Stimulated activated CD8-positive, alpha-beta memory T cell treated with anti-CD3 and anti-CD28 coated beads, Interleukin-15, amount 100 ng/mL, for 1 hour (primary cell): ENCODE measurements at regions not wholly inside any gene's neighbourhood (a gene's known extent, or its start where the extent isn't known, plus 50 kb on each side); places are given as distances from the start of the nearest gene placed in this dataset.

Experiments
- DNase-seq: peaks from one replicate; pipeline ENCODE4 v3.0.0-alpha.2; 2020; ENCODE audit warnings: low read depth

- no peak for DNase-seq
These were observed 543.5 kb downstream of the BRD1 start for GRCh38 chr22:49284056-49284784.

DNA sequence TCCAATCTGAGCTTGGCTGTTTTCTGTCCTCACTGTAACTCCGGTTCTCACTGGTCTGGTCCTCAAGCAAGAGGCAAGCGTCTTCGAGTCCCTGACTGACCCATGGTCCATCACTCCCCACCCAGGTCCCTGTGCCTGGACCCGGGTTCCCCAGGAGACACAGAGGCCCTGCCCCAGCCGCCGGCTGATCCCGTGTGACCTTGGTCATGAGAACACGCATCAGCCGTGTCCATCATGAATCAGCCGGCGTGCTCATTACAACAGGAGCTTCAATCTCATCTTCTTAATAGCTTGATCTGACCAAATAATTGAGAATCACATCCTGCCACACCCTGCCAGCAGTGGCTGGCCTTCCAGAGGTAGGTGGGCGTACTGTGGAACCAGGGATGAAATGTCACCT lies 545.1 kb downstream of the BRD1 start:
- DNase-seq = no peak

DNA sequence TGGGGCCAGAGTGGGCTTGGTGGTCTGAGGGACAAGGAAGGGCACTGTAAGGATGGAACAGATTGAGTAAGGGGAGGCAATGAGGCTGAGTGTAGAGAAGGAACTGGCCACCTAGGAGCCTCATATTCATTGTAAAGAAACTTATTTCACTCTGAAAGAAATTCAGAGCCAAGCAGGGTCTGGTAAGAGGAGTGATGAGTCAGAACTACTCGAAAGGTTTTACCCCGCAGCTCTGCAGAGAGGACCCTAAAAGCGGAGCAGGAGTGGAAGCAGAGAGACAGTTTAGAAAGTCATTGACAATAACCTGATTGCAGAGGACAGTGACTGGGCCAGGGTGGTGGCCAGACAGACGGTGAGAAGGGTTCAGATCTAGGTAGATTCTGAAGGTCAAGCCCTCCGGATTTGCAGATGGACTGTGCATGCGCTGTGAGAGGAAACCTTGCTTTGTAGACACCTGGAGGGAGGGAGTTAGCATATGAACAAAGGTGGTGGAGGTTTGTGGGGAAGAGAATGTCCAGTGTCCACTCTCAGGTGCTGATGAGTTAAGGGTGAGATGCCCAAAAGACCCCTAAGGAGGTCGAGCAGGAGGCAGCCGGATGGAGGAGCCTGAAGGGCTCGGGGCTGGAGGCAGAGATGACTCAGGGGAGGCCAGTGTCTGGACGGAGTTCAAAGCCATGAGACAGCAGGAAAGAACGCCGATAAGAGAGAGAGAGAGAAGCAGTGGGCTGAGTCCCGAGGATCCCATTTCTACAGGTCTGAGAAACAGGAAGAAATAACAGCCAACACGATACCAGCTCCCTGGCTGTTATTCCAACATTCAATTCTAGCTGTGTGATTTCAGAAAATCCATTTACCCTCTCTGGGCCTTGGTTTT lies 546.0 kb downstream of the BRD1 start:
- no peak for DNase-seq

DNA sequence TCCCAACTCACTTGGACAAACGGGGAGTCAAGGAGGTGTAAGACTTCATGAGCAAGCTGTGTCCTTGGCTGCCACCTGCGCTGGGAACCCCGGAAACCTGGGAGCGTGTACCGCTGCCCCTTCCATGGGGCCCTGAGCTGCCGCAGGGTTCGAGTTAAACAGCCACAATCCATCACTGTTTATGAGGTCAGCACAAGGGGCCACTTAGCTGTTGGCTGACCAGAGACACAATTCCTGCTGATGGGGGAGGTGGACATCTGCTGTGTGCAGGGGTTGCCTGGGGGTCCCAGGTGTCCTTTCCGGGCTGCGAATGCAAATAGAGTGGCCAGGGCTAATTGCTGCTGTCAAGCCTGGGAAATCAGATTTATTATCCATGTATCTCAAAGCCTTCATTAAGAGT lies 549.3 kb downstream of the BRD1 start:
- DNase-seq = no peak

DNA sequence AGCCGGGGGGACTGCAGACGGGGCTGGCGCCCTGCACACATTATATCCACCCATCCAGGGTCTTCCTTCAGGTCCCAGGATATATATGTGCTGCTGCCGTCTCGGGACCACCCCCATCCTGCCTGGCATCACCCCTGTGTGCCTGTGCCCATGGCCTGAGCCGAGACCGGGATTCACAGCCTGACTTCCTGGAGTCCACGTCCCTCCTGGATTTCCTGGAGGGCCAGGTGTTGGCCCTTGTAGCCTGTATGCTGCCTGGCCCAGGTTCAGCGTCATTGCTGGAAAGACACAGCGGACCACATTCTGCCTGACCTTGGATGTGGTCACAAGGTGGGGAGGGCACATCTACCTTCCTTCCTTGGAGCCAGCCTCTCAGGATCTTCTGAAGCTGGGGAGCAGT lies 551.1 kb downstream of the BRD1 start:
- DNase-seq = no peak

DNA sequence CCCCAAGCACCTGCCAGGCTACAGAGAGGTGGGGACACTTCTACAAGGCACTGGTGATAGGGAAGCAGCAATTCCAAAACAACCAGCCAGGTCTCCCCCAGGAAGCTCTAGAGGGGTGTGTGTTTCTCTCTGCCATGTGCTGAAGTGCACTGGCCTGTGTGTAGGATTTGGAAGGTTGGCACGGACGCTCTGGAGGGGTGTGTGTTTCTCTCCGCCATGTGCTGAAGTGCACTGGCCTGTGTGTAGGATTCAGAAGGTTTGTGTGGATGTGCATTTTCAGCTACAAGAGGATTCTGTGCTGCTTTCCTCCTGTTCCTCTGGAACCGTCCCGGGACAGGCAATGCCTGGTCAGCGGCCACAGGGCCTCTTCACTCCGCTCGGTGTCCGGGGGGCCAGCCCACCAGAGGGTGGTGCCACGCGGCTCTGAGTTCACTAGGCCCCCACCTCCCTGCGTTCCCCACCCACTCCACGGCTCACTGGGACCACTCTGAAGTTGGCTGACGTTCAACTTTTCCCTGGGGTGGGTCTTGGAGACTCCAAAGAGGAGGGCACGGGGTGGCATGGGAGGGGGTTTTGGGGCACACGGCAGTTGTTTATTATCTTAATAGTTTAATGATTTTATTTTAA lies 552.8 kb downstream of the BRD1 start:
- DNase-seq = no peak

DNA sequence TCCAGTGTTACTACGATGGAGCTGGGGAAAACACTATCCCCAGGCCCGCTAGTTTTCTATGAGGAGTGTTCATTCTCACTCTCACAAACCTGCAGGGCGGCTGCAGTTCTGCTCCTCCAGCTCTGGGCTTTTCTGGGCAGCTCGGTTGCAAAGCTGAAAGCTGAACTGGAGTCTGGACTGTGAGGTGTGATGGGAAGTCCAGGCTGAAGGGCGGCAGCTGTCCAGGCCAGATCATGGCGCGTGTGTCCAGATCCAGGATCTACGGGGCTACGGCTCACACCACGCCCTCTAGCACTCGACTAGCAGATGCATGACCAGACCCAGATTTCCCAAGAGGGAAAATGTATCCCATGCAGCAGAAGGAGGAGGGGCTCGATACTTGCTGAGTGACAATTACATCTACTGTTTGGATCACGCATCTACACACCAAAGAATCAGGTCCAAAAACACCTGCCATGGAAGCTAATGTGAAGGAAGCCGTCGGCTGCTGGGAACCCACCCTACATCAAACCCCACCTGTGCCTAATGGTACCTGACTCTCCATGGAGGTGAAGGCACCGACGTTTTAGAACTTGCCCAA lies 555.0 kb downstream of the BRD1 start:
- no peak for DNase-seq

DNA sequence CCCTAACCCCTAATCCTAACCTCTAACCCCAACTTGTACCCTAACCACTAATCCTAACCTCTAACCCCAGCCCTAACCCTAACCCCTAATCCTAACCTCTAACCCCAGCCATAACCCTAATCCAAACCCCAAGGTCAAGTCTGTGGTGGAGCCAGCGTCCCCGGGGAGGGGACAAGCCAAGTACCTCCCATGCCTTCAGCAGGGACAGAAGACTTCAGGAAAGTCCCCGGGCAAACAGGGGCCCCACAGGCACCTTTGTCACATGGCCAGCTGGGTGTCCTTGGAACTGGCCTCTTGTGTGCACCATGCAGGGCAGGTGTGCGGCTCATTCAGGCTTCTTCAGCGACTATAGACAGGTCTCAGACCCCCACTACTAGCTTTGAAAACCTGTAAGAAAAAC lies 555.8 kb downstream of the BRD1 start:
- no peak for DNase-seq

DNA sequence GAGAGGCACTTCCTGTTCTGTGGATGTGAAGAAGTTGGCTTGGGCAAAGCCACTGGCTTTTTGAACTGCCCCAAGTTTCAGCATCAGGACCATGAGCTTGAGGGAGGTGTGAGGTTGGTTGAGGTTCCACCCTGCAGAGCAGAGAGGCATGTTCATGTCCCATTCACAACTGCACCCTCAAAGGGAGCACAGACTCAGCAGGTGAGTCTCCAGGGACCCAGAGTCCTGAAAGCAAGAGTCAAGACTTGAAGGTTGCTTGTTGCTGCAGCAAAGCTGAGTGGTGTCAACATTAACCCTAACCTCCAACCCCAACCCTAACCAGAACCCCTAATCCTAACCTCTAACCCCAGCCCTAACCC lies 556.3 kb downstream of the BRD1 start:
- DNase-seq = no peak

DNA sequence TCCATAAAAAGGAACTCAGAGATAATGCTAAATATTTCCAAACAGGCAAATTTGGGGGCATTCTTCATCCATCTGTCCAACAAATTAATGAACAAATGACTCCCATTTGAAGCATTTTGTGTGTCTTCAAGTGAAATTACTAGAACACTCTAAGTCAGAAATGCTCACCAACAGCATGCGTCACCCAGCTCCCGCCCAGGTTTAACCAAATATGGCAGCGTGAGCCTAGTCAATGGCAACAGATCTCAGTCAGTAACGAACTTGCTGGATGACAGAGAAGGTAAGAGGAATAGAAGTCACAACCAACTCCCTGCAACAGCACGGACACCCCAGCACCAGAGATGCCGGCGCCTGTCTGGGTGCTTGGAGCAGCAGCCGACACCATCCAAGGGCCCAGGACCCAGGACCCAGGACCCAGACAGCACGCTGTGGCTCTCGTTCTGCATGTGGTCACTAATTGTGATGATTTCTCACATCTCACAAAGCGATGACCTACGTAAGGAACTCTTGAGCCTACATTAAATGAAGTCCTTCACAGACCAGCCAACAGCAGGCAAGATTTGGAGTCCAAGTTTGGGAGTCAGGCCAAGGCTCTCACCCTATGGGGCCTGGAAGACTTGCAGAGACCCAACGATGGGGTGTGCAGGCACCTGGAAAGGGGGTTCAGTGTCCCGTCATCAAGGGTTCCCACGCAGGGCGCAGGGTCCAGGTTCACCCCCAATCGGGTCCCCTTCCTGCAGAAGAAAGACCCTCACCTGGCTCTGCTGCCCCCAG lies 556.9 kb downstream of the BRD1 start:
- DNase-seq = no peak

DNA sequence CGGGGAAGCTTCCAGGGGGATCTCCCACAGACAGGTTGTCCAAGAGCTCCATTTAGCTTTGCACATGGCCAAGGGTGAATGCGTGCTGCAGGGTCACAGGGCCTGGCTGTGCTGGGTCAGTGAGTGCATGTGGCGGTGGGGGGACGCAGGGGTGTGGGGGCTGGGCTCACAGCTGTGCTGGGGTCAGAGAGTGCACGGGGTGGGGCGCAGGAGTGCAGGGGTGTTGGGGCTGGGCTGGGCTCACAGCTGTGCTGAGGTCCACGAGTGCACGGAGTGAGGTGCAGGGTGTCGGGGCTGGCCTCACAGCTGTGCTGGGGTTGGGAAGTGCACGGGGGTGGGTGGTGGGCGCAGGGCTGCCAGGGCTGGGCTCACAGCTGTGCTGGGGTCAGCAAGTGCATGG lies 557.7 kb downstream of the BRD1 start:
- DNase-seq = no peak

DNA sequence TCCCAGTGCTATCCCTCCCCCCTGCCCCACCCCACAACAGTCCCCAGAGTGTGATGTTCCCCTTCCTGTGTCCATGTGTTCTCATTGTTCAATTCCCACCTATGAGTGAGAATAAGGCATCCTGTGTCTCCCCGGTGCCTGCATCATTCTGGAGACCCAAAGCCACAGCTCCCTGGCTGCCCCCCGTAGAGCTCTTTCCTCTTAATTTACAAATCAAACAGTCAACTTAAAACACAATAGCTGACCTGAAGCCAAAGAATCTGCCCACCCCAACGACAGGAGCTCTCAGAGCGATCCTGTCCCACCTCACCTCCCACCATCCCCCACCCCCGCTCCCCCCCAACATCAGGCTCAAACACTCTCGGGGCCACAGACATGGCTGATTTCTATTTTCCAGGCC lies 558.3 kb downstream of the BRD1 start:
- DNase-seq = no peak

- no peak for DNase-seq
These were observed 558.7 kb downstream of the BRD1 start for GRCh38 chr22:49268924-49269323.

DNA sequence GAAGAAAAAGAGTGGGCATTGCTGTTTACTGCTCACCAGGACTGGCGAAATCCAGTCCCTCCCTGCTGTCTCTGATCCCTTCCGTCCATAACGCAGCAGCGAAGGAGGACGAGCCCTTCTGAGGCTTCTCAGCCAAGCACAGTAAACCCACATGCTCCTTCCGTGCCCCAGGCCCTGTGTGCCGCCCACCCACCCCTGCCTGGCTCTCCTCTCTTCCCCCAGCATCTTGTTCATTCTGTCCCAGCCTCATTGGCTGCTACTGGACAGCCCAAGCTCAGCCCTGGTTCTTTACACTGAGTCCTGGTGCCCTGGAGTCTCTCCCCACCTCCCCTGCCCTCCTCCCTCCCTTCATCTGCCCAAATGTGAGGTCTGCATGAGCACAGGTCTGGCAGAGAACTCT lies 559.7 kb downstream of the BRD1 start:
- DNase-seq = no peak

GRCh38 chr22:49266561-49267519 lies 560.8 kb downstream of the BRD1 start:
- no peak for DNase-seq

- no peak for DNase-seq
These were observed 563.0 kb downstream of the BRD1 start for GRCh38 chr22:49264696-49265095.

- DNase-seq = no peak
These were observed 564.6 kb downstream of the BRD1 start for GRCh38 chr22:49263101-49263500.

- no peak for DNase-seq
These were observed 565.5 kb downstream of the BRD1 start for GRCh38 chr22:49262167-49262566.

DNA sequence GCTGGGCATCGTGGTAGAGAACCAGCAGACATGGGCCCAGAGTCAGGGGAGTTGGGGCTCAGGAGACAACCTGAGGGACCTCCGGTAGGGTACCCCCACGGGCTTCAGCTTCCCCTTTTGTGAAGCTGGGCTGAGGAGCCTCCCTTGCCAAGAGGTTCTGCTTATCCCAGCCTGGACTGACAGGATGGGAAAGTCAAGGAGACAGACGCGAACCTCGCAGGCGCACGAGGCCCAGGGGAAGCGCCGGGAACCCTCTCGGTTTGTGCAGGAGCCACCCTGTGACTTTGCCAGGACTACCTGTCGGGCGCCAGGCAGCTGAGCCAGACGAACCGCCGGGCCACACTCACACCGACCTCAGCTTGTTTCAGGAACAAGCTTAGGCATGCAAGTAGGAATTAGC lies 566.1 kb downstream of the BRD1 start:
- DNase-seq = no peak

DNA sequence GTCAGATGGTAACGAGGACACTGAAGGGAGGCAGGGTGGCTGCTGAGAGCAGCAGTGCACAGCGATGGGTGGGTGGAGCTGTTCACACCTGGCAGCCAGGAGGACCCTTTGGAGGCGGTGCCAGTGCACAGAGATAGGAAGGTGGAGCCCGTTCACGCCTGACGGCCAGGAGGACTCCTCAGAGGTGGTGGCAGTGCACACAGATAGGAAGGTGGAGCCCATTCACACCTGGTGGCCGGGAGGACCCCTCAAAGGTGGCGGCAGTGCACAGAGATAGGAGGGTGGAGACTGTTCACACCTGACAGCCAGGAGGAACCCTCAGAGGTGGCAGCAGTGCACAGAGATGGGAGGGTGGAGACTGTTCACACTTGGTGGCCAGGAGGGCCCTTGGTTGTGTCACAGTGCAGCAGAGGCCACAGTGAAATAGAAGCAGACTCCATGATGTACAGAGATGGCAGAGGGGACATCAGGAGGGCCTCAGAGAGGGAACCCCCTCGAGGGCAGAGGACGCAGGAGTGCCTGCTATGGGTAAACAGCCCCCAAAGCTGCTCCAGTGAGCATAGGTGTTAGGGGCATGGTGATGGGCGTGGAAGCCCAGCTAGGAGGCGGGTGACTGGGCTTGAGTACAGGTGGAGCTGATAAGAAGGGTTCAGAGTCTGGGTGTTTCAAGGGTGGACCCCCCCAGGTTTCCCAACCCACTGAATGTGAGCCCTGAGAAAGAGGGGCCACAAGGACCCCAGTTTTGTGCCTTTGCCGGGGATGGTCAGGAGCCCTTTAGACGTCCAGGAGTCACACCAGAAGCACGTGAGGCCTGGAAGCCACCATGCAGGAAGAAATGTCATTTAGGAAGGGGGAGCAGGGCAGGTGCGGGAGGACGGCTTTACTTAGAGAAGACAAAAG lies 566.7 kb downstream of the BRD1 start:
- no peak for DNase-seq
